ENCODE measurements at regions not wholly inside any gene's neighbourhood (a gene's known extent, or its start where the extent isn't known, plus 50 kb on each side); places are given as distances from the start of the nearest gene placed in this dataset.

GRCh38 chr2:215614296-215614695 is 178.4 kb upstream of the FN1 start:
- ChIA-PET POLR2A (ENCODE audit: low non-redundant PET) (no interaction called here), CTCF (interaction anchor here (0.6 kb wide), 1 partner anchor 149 kb away, joined by 3 read pairs; no protein-coding TSS in a partner anchor)
- no peak for TF ChIP-seq CTCF (conservative IDR thresholded peaks at IDR 0.05; ENCODE audit: low read depth)
- H3K27ac ChIP-seq = no peak overlapping the region
- no peak for DNase-seq (ENCODE audit: low spot score)

- ChIA-PET CTCF (interaction anchor here (0.6 kb wide), 1 partner anchor 149 kb away, joined by 3 read pairs; no protein-coding TSS in a partner anchor), POLR2A (ENCODE audit: low non-redundant PET) (no interaction called here)
- DNase-seq (ENCODE audit: low spot score) = no peak
Observed at GRCh38 chr2:215613888-215614287, 178.0 kb upstream of the FN1 start.

GRCh38 chr2:215613280-215613679 is 177.4 kb upstream of the FN1 start:
- H3K27ac ChIP-seq = no peak overlapping the region
- no peak for DNase-seq (ENCODE audit: low spot score)
- ChIA-PET CTCF (interaction anchor here (0.7 kb wide), 1 partner anchor 247 kb away, joined by 3 read pairs; no protein-coding TSS in a partner anchor), POLR2A (ENCODE audit: low non-redundant PET) (no interaction called here)
- no peak for TF ChIP-seq CTCF (conservative IDR thresholded peaks at IDR 0.05; ENCODE audit: low read depth)

More at GRCh38 chr2:215613888-215614287, 178.0 kb upstream of the FN1 start:
- TF ChIP-seq CTCF (conservative IDR thresholded peaks at IDR 0.05; ENCODE audit: low read depth) = no peak
- H3K27ac ChIP-seq = no peak overlapping the region

- H3K27ac ChIP-seq = no peak overlapping the region
- no peak for TF ChIP-seq CTCF (conservative IDR thresholded peaks at IDR 0.05; ENCODE audit: low read depth)
- CTCF ChIA-PET = interaction anchor here (0.7 to 1.7 kb wide), 2 partner anchors 216 to 246 kb away, joined by 3 to 4 read pairs; no protein-coding TSS in a partner anchor
- no peak for DNase-seq (ENCODE audit: low spot score)
- POLR2A ChIA-PET (ENCODE audit: low non-redundant PET) = no interaction called here
Observed at GRCh38 chr2:215612786-215613185, 176.9 kb upstream of the FN1 start.

GRCh38 chr2:215611609-215612386 is 175.9 kb upstream of the FN1 start:
- TF ChIP-seq CTCF (conservative IDR thresholded peaks at IDR 0.05; ENCODE audit: low read depth) = no peak
- H3K27ac ChIP-seq = no peak overlapping the region
- ChIA-PET POLR2A (ENCODE audit: low non-redundant PET) (no interaction called here), CTCF (interaction anchor here (0.5 to 1.7 kb wide), 3 partner anchors 9 to 217 kb away, joined by 3 to 4 read pairs (median 3); no protein-coding TSS in a partner anchor)
- no peak for DNase-seq (ENCODE audit: low spot score)

GRCh38 chr2:215609089-215610032 is 173.5 kb upstream of the FN1 start:
- ChIA-PET CTCF (no interaction called here), POLR2A (ENCODE audit: low non-redundant PET) (no interaction called here)
- peak; percentile 83 for DNase-seq (ENCODE audit: low spot score)

More at GRCh38 chr2:215609089-215610032, 173.5 kb upstream of the FN1 start:
- no peak for TF ChIP-seq CTCF (conservative IDR thresholded peaks at IDR 0.05; ENCODE audit: low read depth)
- peak overlapping the region; percentile 70 for H3K27ac ChIP-seq
